Thyroid gland (tissue), 4 donors: ENCODE measurements at regions not wholly inside any gene's neighbourhood (a gene's known extent, or its start where the extent isn't known, plus 50 kb on each side); places are given as distances from the start of the nearest gene placed in this dataset.

Experiments used
- POLR2A ChIP-seq, 2 donors: fragments of 450-650 bp; IDR thresholded peaks; one replicate each; pipeline ENCODE4 v1.6.1; 2017; ENCODE audit warnings: antibody characterized with exemption in 2 of 2, mild to moderate bottlenecking in 2 of 2, moderate library complexity in 1 of 2
- TF ChIP-seq, protein P1 (sequence below), 6 experiments: fragments of 200-600 bp in 3 of 6; fragments of 450-650 bp in 3 of 6; sonication (generic) in 3 of 6; IDR thresholded peaks; one replicate each; pipeline ENCODE4 v1.5.1; 2016 to 2019; ENCODE audit warnings: antibody characterized with exemption in 6 of 6, mild to moderate bottlenecking in 2 of 6, inconsistent platforms in 1 of 6, moderate library complexity in 1 of 6

DNA sequence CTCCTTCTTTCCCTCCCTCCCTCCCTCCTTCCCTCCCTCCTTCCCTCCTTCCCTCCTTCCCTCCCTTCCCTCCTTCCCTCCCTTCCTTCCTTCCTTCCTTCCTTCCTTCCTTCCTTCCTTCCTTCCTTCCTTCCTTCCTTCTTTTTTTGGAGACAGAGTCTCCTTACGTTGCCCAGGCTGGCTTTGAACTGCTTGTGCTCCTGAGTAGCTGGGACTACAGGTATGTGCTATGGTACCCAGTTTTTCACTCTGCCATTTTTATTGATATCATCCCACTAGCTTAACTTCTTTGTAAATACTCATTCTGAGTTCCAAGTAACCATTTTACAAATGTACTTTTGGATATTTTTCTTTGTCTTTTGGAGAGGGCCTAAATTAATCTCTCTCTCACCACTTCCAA lies 336.8 kb upstream of the DDI1 start:
- TF ChIP-seq, protein P1, sequence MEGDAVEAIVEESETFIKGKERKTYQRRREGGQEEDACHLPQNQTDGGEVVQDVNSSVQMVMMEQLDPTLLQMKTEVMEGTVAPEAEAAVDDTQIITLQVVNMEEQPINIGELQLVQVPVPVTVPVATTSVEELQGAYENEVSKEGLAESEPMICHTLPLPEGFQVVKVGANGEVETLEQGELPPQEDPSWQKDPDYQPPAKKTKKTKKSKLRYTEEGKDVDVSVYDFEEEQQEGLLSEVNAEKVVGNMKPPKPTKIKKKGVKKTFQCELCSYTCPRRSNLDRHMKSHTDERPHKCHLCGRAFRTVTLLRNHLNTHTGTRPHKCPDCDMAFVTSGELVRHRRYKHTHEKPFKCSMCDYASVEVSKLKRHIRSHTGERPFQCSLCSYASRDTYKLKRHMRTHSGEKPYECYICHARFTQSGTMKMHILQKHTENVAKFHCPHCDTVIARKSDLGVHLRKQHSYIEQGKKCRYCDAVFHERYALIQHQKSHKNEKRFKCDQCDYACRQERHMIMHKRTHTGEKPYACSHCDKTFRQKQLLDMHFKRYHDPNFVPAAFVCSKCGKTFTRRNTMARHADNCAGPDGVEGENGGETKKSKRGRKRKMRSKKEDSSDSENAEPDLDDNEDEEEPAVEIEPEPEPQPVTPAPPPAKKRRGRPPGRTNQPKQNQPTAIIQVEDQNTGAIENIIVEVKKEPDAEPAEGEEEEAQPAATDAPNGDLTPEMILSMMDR (IDR thresholded peaks at IDR 0.05) = no peak
- no peak for TF ChIP-seq POLR2A (IDR thresholded peaks at IDR 0.05)
